ENCODE measurements at regions not wholly inside any gene's neighbourhood (a gene's known extent, or its start where the extent isn't known, plus 50 kb on each side); places are given as distances from the start of the nearest gene placed in this dataset.

DNA sequence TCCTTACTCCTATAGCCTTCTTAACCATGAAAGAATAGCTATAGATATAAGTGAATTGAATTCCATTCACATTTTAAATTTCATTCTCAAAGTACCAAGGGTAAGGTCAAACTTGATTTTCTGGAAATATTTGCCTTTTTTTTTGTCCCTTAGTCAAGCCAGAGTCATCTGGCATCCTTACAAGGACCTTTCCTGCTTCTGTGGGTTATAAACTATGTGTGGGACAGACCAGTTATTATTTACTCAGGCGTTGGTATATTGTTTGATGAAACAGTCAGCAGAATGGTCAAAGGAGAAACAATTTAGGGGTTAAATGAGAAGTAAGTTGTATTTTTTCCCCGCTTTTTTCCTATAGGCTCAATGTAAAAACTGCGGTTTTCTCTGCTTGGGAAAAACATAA, 1103.2 kb upstream of the ZEB2 start:
- Histone ChIP-seq H3K27me3 (ENCODE audit: insufficient read depth, low read length) (no peaks in the 10 kb centered on the region), H3K4me1 (ENCODE audit: control insufficient read depth, insufficient read depth, low read length, unreplicated experiment) (peaks cover 30% of the 10 kb centered on the region), H3K4me3 (ENCODE audit: low read depth, low read length) (no peak overlapping the region), H2AFZ (ENCODE audit: low read length, unreplicated experiment) (no peak overlapping the region), H3K79me2 (ENCODE audit: control insufficient read depth, insufficient read depth, low read length, unreplicated experiment) (no peaks in the 10 kb centered on the region), H3K27ac (ENCODE audit: low read depth, low read length) (no peak overlapping the region; the same call in 1 of the 2 replicates), H3K36me3 (ENCODE audit: insufficient read depth, low read length) (no peaks in the 10 kb centered on the region)

DNA sequence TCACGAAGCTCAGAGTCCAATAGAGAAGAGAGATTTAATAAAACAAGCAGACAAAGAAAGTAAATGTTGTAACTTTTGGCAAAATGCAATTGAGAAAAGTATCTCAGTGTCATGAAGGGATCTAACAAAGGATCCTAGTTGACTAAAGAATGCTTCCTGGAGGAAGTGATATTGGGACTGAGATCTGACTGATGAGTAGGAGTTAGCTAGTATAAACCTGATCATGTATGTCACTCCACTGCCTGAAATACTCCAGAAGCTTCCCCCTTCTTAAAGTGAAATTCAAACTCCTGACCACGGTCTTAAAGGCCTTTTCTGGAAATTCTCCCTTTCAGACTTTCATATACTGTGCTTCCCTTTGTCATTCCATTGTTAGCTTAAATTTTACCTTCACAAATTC, 1102.4 kb upstream of the ZEB2 start:
- no peak overlapping the region for H2AFZ ChIP-seq (ENCODE audit: low read length, unreplicated experiment)

DNA sequence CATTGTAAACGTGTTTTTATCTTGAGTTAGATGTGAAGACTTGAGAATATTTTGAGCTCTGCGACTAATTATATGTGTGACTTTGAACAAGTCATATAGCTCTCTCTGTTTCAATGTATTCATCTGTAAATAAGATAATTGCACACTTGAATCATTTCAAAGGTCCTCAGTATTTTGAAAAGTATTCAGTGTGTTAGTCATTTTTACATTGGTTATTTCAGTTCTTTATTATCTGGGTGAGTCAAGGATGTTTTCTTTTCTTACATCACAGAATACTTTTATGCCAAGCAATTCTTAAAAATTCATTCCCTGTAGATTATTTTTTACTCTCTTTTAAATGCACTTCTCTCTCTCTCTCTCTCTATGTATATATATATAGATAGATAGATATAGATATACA, 1098.0 kb upstream of the ZEB2 start:
- H3K36me3 ChIP-seq (ENCODE audit: insufficient read depth, low read length), result no peaks in the 10 kb centered on the region
- peak overlapping the region; percentile 12 for H2AFZ ChIP-seq (ENCODE audit: low read length, unreplicated experiment)
- H3K27me3 ChIP-seq (ENCODE audit: insufficient read depth, low read length), result no peaks in the 10 kb centered on the region
- peaks cover 23% of the 10 kb centered on the region for H3K4me1 ChIP-seq (ENCODE audit: control insufficient read depth, insufficient read depth, low read length, unreplicated experiment)
- no peak overlapping the region for H3K4me3 ChIP-seq (ENCODE audit: low read depth, low read length)
- peak overlapping the region; percentile 35 for H3K27ac ChIP-seq (ENCODE audit: low read depth, low read length)
- H3K79me2 ChIP-seq (ENCODE audit: control insufficient read depth, insufficient read depth, low read length, unreplicated experiment), result no peaks in the 10 kb centered on the region

More for the DNA sequence above, 1102.4 kb upstream of the ZEB2 start:
- Histone ChIP-seq H3K4me1 (ENCODE audit: control insufficient read depth, insufficient read depth, low read length, unreplicated experiment) (peaks cover 35% of the 10 kb centered on the region), H3K27me3 (ENCODE audit: insufficient read depth, low read length) (no peaks in the 10 kb centered on the region), H3K4me3 (ENCODE audit: low read depth, low read length) (no peak overlapping the region), H3K79me2 (ENCODE audit: control insufficient read depth, insufficient read depth, low read length, unreplicated experiment) (no peaks in the 10 kb centered on the region), H3K27ac (ENCODE audit: low read depth, low read length) (no peak overlapping the region), H3K36me3 (ENCODE audit: insufficient read depth, low read length) (no peaks in the 10 kb centered on the region)

DNA sequence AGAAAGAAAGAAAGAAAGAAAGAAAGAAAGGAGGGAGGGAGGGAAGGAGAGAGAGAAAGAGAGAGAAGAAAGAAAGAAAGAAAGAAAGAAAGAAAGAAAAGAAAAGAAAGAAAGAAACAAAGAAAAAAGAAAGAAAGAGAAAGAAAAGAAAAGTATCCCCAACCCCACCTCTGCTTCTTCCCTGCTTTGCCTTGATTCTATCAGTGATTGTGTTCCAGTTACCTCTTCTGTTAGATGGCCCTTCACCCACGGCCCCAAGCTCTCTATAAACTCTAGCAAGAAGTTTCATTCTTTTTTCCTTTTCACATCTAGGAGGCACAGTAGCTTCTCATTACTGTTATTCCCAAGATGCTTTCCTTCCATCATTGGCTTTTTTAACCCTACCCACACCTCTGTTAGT, 1097.5 kb upstream of the ZEB2 start:
- H3K4me3 ChIP-seq (ENCODE audit: low read depth, low read length), result no peak overlapping the region
- no peaks in the 10 kb centered on the region for H3K36me3 ChIP-seq (ENCODE audit: insufficient read depth, low read length)
- H3K27me3 ChIP-seq (ENCODE audit: insufficient read depth, low read length), result no peaks in the 10 kb centered on the region
- peak overlapping the region; percentile 35 for H3K27ac ChIP-seq (ENCODE audit: low read depth, low read length)
- H3K4me1 ChIP-seq (ENCODE audit: control insufficient read depth, insufficient read depth, low read length, unreplicated experiment), result peaks cover 18% of the 10 kb centered on the region
- H3K79me2 ChIP-seq (ENCODE audit: control insufficient read depth, insufficient read depth, low read length, unreplicated experiment), result no peaks in the 10 kb centered on the region
- peak overlapping the region; percentile 12 for H2AFZ ChIP-seq (ENCODE audit: low read length, unreplicated experiment)

DNA sequence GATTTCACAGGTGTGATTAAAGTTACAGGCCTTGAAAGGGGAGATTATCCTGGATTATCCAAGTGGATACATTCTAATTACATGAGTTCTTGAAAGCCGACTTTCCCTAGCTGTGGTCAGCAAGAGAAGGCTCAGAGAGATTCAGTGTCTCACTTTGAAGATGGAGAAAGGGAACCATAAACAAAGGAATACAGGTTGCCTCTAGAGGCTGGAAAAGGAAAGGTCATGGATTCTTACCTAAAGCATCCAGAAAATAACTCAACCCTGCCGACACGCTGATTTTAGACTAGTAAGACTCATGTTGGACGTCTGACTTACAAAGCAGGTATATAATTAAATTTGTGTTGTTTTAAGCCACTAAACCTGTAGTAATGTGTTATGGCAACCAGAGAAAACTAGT, 1095.7 kb upstream of the ZEB2 start:
- H3K79me2 ChIP-seq (ENCODE audit: control insufficient read depth, insufficient read depth, low read length, unreplicated experiment), result no peaks in the 10 kb centered on the region
- H3K4me1 ChIP-seq (ENCODE audit: control insufficient read depth, insufficient read depth, low read length, unreplicated experiment), result peaks cover 17% of the 10 kb centered on the region
- no peak overlapping the region for H3K4me3 ChIP-seq (ENCODE audit: low read depth, low read length)
- no peaks in the 10 kb centered on the region for H3K27me3 ChIP-seq (ENCODE audit: insufficient read depth, low read length)
- H3K36me3 ChIP-seq (ENCODE audit: insufficient read depth, low read length), result no peaks in the 10 kb centered on the region
- no peak overlapping the region for H2AFZ ChIP-seq (ENCODE audit: low read length, unreplicated experiment)
- no peak overlapping the region for H3K27ac ChIP-seq (ENCODE audit: low read depth, low read length)

DNA sequence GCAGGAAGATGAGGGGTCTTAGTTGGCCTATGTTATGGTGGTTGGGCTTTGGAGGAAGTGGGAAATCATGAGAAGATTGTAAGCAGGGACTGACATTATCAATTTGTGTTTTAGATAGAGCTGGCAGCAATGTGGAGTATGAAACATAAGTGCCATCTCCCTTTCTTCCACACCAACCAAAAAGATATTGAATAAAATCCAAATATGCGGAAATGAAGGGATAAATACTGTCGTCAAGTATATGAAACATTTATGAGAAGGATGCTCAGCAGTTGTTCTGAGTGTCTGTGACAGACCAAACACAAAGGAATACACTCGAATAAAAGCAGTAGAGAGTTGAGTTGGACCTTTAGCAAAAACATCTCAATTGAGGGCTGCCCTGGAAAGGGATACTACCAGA, 1090.0 kb upstream of the ZEB2 start:
- H3K4me3 ChIP-seq (ENCODE audit: low read depth, low read length), result no peak overlapping the region
- H2AFZ ChIP-seq (ENCODE audit: low read length, unreplicated experiment), result peak overlapping the region; percentile 10
- no peaks in the 10 kb centered on the region for H3K79me2 ChIP-seq (ENCODE audit: control insufficient read depth, insufficient read depth, low read length, unreplicated experiment)
- H3K27me3 ChIP-seq (ENCODE audit: insufficient read depth, low read length), result no peaks in the 10 kb centered on the region
- no peak overlapping the region for H3K27ac ChIP-seq (ENCODE audit: low read depth, low read length)
- H3K36me3 ChIP-seq (ENCODE audit: insufficient read depth, low read length), result no peaks in the 10 kb centered on the region
- no peaks in the 10 kb centered on the region for H3K4me1 ChIP-seq (ENCODE audit: control insufficient read depth, insufficient read depth, low read length, unreplicated experiment)

DNA sequence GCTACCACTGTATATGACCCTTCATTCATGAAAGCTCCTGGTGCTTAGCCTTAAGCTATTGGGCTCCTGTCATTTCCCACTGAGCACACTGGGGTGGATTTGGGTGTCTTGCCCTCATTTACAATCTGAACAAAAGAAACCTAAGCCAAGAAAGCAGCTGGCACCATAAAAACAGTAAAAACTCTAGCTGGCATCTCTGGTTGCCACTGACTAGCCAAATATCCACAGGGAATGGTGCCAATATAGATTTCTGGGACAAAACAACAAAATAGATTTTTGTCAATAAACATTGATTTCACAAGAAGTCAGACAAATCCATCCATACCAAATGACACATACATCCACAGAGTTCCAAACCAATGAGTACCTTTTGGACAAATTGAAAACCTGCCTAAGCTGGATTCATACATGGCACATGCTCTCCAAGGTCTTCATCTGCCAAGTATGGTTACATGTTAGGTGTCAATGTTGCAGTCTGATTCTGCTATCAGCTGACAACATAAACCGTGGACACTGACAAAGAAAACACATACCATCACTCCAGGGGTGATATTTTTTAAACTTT, 1081.5 kb upstream of the ZEB2 start:
- Histone ChIP-seq H3K27ac (ENCODE audit: low read depth, low read length) (no peak overlapping the region), H2AFZ (ENCODE audit: low read length, unreplicated experiment) (no peak overlapping the region), H3K4me3 (ENCODE audit: low read depth, low read length) (no peak overlapping the region), H3K36me3 (ENCODE audit: insufficient read depth, low read length) (no peaks in the 10 kb centered on the region), H3K79me2 (ENCODE audit: control insufficient read depth, insufficient read depth, low read length, unreplicated experiment) (no peaks in the 10 kb centered on the region), H3K4me1 (ENCODE audit: control insufficient read depth, insufficient read depth, low read length, unreplicated experiment) (peaks cover 31% of the 10 kb centered on the region), H3K27me3 (ENCODE audit: insufficient read depth, low read length) (no peaks in the 10 kb centered on the region)

DNA sequence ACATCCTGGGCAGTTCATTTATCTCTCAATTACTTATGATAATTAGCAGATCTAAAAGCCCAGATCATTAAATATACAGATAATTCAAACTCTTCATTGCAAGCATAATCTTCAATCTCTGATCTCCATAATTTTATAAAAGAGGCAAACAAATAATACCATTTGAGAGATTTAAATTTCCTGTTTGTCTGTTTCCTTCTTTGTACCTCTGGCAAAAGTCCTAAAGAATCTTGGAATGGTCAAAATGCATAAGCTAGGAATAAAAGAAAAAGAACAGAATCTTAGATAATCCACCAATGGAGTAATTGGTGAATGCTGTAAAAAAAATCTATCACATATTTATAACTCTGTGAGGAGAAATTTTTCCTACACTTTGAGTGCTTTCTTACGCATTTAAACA, 1080.9 kb upstream of the ZEB2 start:
- H3K4me1 ChIP-seq (ENCODE audit: control insufficient read depth, insufficient read depth, low read length, unreplicated experiment), result peaks cover 31% of the 10 kb centered on the region
- H3K36me3 ChIP-seq (ENCODE audit: insufficient read depth, low read length), result no peaks in the 10 kb centered on the region
- H3K79me2 ChIP-seq (ENCODE audit: control insufficient read depth, insufficient read depth, low read length, unreplicated experiment), result no peaks in the 10 kb centered on the region
- H3K4me3 ChIP-seq (ENCODE audit: low read depth, low read length), result no peak overlapping the region
- H2AFZ ChIP-seq (ENCODE audit: low read length, unreplicated experiment), result no peak overlapping the region
- H3K27ac ChIP-seq (ENCODE audit: low read depth, low read length), result no peak overlapping the region
- no peaks in the 10 kb centered on the region for H3K27me3 ChIP-seq (ENCODE audit: insufficient read depth, low read length)

DNA sequence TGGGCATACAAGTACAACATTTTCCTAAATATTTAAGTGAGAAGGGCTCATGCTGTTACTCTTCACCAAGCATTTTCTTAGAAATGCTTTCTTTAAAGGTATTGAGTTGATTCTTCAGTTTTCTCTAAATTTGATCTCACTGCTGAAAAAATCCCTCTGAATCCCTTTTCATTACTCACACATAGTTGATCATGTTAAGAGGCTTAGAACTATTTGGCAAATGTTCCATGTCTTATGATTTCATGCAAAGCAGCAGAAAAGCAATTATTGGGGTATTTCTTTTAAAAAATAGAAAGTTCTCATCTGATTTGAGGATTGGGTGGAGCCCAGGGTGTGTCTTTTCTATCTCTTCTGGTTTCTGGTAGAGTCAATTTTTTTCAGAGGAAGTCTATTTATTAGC, 1079.8 kb upstream of the ZEB2 start:
- Histone ChIP-seq H2AFZ (ENCODE audit: low read length, unreplicated experiment) (peak overlapping the region; percentile 68), H3K4me1 (ENCODE audit: control insufficient read depth, insufficient read depth, low read length, unreplicated experiment) (peaks cover 40% of the 10 kb centered on the region), H3K27me3 (ENCODE audit: insufficient read depth, low read length) (no peaks in the 10 kb centered on the region), H3K36me3 (ENCODE audit: insufficient read depth, low read length) (no peaks in the 10 kb centered on the region), H3K79me2 (ENCODE audit: control insufficient read depth, insufficient read depth, low read length, unreplicated experiment) (no peaks in the 10 kb centered on the region), H3K4me3 (ENCODE audit: low read depth, low read length) (no peak overlapping the region), H3K27ac (ENCODE audit: low read depth, low read length) (peak overlapping the region; percentile 75; the same call in 1 of the 2 replicates)

DNA sequence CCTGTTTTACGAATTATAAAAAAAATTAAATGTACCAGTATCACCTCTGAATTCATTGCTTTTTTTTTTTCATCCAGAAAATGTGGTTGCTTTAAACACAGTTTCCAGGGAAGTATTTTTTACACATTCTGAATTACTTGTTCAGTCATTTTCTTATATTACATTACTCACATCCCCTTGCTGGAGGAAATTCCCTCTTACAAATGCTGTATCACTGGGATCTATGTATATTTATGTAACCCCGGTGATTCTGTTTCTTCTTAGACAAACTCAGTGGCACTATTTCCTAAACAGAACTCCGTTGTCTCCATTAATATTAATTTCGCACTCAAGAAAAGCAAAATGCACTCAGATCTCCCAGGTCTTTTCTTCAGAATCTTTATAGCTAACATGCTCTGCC, 1078.5 kb upstream of the ZEB2 start:
- Histone ChIP-seq H3K27ac (ENCODE audit: low read depth, low read length) (peak overlapping the region; percentile 75), H3K4me1 (ENCODE audit: control insufficient read depth, insufficient read depth, low read length, unreplicated experiment) (peaks cover 52% of the 10 kb centered on the region), H2AFZ (ENCODE audit: low read length, unreplicated experiment) (peak overlapping the region; percentile 68)

DNA sequence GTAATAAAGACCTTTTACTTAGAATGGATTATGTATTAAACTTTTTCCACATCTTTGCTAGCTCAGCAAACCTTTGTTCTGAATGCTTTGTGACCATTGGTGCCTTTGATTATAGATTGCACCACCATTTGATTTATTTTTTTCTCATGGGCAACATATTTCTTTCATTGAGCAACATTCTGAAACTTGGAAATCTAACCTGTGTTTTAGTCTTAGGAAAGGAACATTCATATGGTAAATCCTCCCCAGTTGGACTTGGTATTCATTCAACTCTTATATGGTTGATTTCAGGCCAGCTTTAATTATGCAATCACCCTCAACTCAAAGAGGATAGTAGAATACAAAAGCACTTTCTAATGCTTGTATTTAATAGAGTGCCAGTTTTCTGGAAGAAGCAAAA, 1077.9 kb upstream of the ZEB2 start:
- H3K4me3 ChIP-seq (ENCODE audit: low read depth, low read length), result no peak overlapping the region
- H2AFZ ChIP-seq (ENCODE audit: low read length, unreplicated experiment), result peak overlapping the region; percentile 20
- H3K79me2 ChIP-seq (ENCODE audit: control insufficient read depth, insufficient read depth, low read length, unreplicated experiment), result no peaks in the 10 kb centered on the region
- peak overlapping the region; percentile 75 for H3K27ac ChIP-seq (ENCODE audit: low read depth, low read length)
- H3K4me1 ChIP-seq (ENCODE audit: control insufficient read depth, insufficient read depth, low read length, unreplicated experiment), result peaks cover 55% of the 10 kb centered on the region
- no peaks in the 10 kb centered on the region for H3K27me3 ChIP-seq (ENCODE audit: insufficient read depth, low read length)
- no peaks in the 10 kb centered on the region for H3K36me3 ChIP-seq (ENCODE audit: insufficient read depth, low read length)

More for the DNA sequence above, 1078.5 kb upstream of the ZEB2 start:
- Histone ChIP-seq H3K4me3 (ENCODE audit: low read depth, low read length) (no peak overlapping the region), H3K79me2 (ENCODE audit: control insufficient read depth, insufficient read depth, low read length, unreplicated experiment) (no peaks in the 10 kb centered on the region), H3K27me3 (ENCODE audit: insufficient read depth, low read length) (no peaks in the 10 kb centered on the region), H3K36me3 (ENCODE audit: insufficient read depth, low read length) (no peaks in the 10 kb centered on the region)
